IMR-90 (cell line): ENCODE measurements at regions not wholly inside any gene's neighbourhood (a gene's known extent, or its start where the extent isn't known, plus 50 kb on each side); places are given as distances from the start of the nearest gene placed in this dataset.

Experiments
- ATAC-seq: fragments of 200-7000 bp; cut with Tn5 transposase; 2 replicates; pipeline ENCODE4 v1.9.1; 2020; ENCODE audit warnings: low read depth, mild to moderate bottlenecking, moderate library complexity
- BruUV-seq: library from RNA; stranded (reverse); fragments of 400-500 nt; replicated peaks from 2 replicates; lab custom pipeline; 2021; lab: Mats Ljungman, UMichigan
- CTCF ChIA-PET: fragments of 300-600 bp; formaldehyde crosslinking; extraction: SDS; loops from one replicate; lab custom pipeline; 2021; ENCODE audit warnings: antibody characterized with exemption; lab: Yijun Ruan, JAX
- POLR2A ChIA-PET: fragments of 300-600 bp; sonication (Branson Sonifier 250); formaldehyde crosslinking; loops from one replicate; lab custom pipeline; 2022; ENCODE audit warnings: antibody characterized with exemption; ENCODE audit not compliant: unreplicated experiment; lab: Charles Lee
- DNase-seq: peaks from one replicate; pipeline ENCODE4 v3.0.0; 2013
- H2AFZ ChIP-seq: replicated peaks from 2 replicates; pipeline ENCODE3; 2013; ENCODE audit warnings: low read length, mild to moderate bottlenecking; ENCODE audit not compliant: poor library complexity
- H2AK5ac ChIP-seq: 2 replicates; pipeline ENCODE4 v1.6.1; 2013; ENCODE audit warnings: low read depth, low read length, inconsistent platforms
- H2AK9ac ChIP-seq: replicated peaks from 2 replicates; pipeline ENCODE3; 2013; ENCODE audit warnings: mild to moderate bottlenecking, low read depth, low read length, moderate library complexity; ENCODE audit not compliant: poor library complexity
- H2BK120ac ChIP-seq: 2 replicates; pipeline ENCODE4 v1.6.1; 2013; ENCODE audit warnings: low read depth, low read length, inconsistent platforms
- H2BK15ac ChIP-seq: 3 replicates; pipeline ENCODE4 v1.6.1; 2013; ENCODE audit warnings: low read depth, low read length, inconsistent platforms
- H2BK20ac ChIP-seq: 2 replicates; pipeline ENCODE4 v1.6.1; 2013; ENCODE audit warnings: low read depth, mild to moderate bottlenecking, inconsistent platforms, low read length, moderate library complexity
- H2BK5ac ChIP-seq: 2 replicates; pipeline ENCODE4 v1.6.1; 2013; ENCODE audit warnings: mild to moderate bottlenecking, low read depth, low read length, inconsistent platforms; ENCODE audit not compliant: poor library complexity, severe bottlenecking
- H3K14ac ChIP-seq: replicated peaks from 2 replicates; pipeline ENCODE4 v1.6.1; 2013; ENCODE audit warnings: low read depth, low read length, inconsistent platforms
- H3K18ac ChIP-seq: 2 replicates; pipeline ENCODE4 v1.6.1; 2013; ENCODE audit warnings: low read depth, low read length, control low read depth
- H3K23ac ChIP-seq: 2 replicates; pipeline ENCODE4 v1.6.1; 2013; ENCODE audit warnings: low read depth, low read length, inconsistent platforms
- H3K27ac ChIP-seq: 2 replicates; pipeline ENCODE4 v1.5.1; 2013; ENCODE audit warnings: mild to moderate bottlenecking, control low read depth, low read length; ENCODE audit not compliant: insufficient read depth
- H3K27me3 ChIP-seq: 2 replicates; pipeline ENCODE4 v1.6.1; 2013; ENCODE audit warnings: low read length; ENCODE audit not compliant: control insufficient read depth, insufficient read depth
- H3K36me3 ChIP-seq: 2 replicates; pipeline ENCODE4 v1.6.1; 2013; ENCODE audit warnings: low read length, mixed read lengths; ENCODE audit not compliant: control insufficient read depth, insufficient read depth
- H3K4ac ChIP-seq: 2 replicates; pipeline ENCODE4 v1.6.1; 2013; ENCODE audit warnings: low read depth, low read length, inconsistent platforms
- H3K4me1 ChIP-seq: 2 replicates; pipeline ENCODE4 v1.6.1; 2013; ENCODE audit warnings: low read length, mixed read lengths; ENCODE audit not compliant: control insufficient read depth, insufficient read depth
- H3K4me2 ChIP-seq: 2 replicates; pipeline ENCODE4 v1.6.1; 2013; ENCODE audit warnings: low read depth, mild to moderate bottlenecking, control low read depth, low read length, moderate library complexity
- H3K4me3 ChIP-seq: 2 replicates; pipeline ENCODE4 v1.5.1; 2013; ENCODE audit warnings: low read depth, mild to moderate bottlenecking, control low read depth, low read length, moderate library complexity; ENCODE audit not compliant: insufficient read depth
- H3K56ac ChIP-seq: 2 replicates; pipeline ENCODE4 v1.6.1; 2013; ENCODE audit warnings: low read length, inconsistent platforms; ENCODE audit not compliant: insufficient read depth; ENCODE audit errors: extremely low read depth
- H3K79me1 ChIP-seq, 2 experiments: 2 replicates each; pipeline ENCODE4 v1.6.1; 2013; ENCODE audit warnings: low read length in 2 of 2, inconsistent platforms in 1 of 2, low read depth in 1 of 2
- H3K9ac ChIP-seq: 2 replicates; pipeline ENCODE4 v1.6.1; 2013; ENCODE audit warnings: low read depth, low read length, control low read depth
- H3K9me1 ChIP-seq: 2 replicates; pipeline ENCODE4 v1.6.1; 2013; ENCODE audit warnings: low read length, inconsistent platforms; ENCODE audit not compliant: insufficient read depth
- H3K9me3 ChIP-seq: 2 replicates; pipeline ENCODE4 v1.6.1; 2013; ENCODE audit warnings: low read length; ENCODE audit not compliant: control insufficient read depth, insufficient read depth
- H4K20me1 ChIP-seq: 2 replicates; pipeline ENCODE4 v1.6.1; 2013; ENCODE audit warnings: low read length, inconsistent platforms; ENCODE audit not compliant: insufficient read depth
- H4K5ac ChIP-seq: 2 replicates; pipeline ENCODE4 v1.6.1; 2013; ENCODE audit warnings: mild to moderate bottlenecking, low read depth, low read length, control low read depth
- H4K8ac ChIP-seq, 2 experiments: 2 replicates each; pipeline ENCODE4 v1.6.1; 2013; ENCODE audit warnings: low read depth in 2 of 2, low read length in 2 of 2, control low read depth in 1 of 2, inconsistent platforms in 1 of 2
- H4K91ac ChIP-seq: 2 replicates; pipeline ENCODE4 v1.6.1; 2013; ENCODE audit warnings: low read depth, low read length, inconsistent platforms; ENCODE audit not compliant: insufficient read depth
- BHLHE40 ChIP-seq: fragments of 150-350 bp; IDR thresholded peaks from 2 replicates; pipeline ENCODE4 v1.6.1; 2016; ENCODE audit warnings: mild to moderate bottlenecking, low read depth, low read length
- CEBPB ChIP-seq: IDR thresholded peaks from 2 replicates; pipeline ENCODE4 v1.6.1; 2012; ENCODE audit warnings: low read depth, low read length, improper control_type of control experiment
- CHD1 ChIP-seq: IDR thresholded peaks from 2 replicates; pipeline ENCODE4 v1.6.1; 2012; ENCODE audit warnings: low read depth, low read length, improper control_type of control experiment
- CTCF ChIP-seq: conservative IDR thresholded peaks from 2 replicates; pipeline ENCODE4 v1.5.1; 2012; ENCODE audit warnings: mild to moderate bottlenecking, low read depth, low read length, improper control_type of control experiment
- ELK1 ChIP-seq: fragments of 150-350 bp; IDR thresholded peaks from 2 replicates; pipeline ENCODE4 v1.6.1; 2016; ENCODE audit warnings: low read depth, mild to moderate bottlenecking, low read length, moderate library complexity, borderline replicate concordance
- FOS ChIP-seq: fragments of 150-350 bp; IDR thresholded peaks from 2 replicates; pipeline ENCODE4 v1.6.1; 2016; ENCODE audit warnings: low read depth, low read length
- MAFK ChIP-seq: IDR thresholded peaks from 2 replicates; pipeline ENCODE4 v1.6.1; 2012; ENCODE audit warnings: low read depth, low read length, improper control_type of control experiment
- MAZ ChIP-seq: IDR thresholded peaks from 2 replicates; pipeline ENCODE4 v1.6.1; 2012; ENCODE audit warnings: low read depth, mild to moderate bottlenecking, low read length, improper control_type of control experiment, moderate library complexity, borderline replicate concordance
- MXI1 ChIP-seq: IDR thresholded peaks from 2 replicates; pipeline ENCODE4 v1.6.1; 2012; ENCODE audit warnings: low read depth, mild to moderate bottlenecking, low read length, moderate library complexity, borderline replicate concordance
- NFE2L2 ChIP-seq: fragments of 150-350 bp; IDR thresholded peaks from 2 replicates; pipeline ENCODE4 v1.6.1; 2016; ENCODE audit warnings: low read depth, mild to moderate bottlenecking, low read length
- POLR2A ChIP-seq: IDR thresholded peaks from 2 replicates; pipeline ENCODE4 v1.6.1; 2012; ENCODE audit warnings: mild to moderate bottlenecking, low read depth, low read length
- RAD21 ChIP-seq: IDR thresholded peaks from 2 replicates; pipeline ENCODE4 v1.6.1; 2012; ENCODE audit warnings: low read length, improper control_type of control experiment
- RCOR1 ChIP-seq: IDR thresholded peaks from 2 replicates; pipeline ENCODE4 v1.6.1; 2012; ENCODE audit warnings: mild to moderate bottlenecking, low read length, improper control_type of control experiment; ENCODE audit not compliant: insufficient replicate concordance
- RFX5 ChIP-seq: IDR thresholded peaks from 2 replicates; pipeline ENCODE4 v1.8.0; 2012; ENCODE audit warnings: low read depth, mild to moderate bottlenecking, low read length, moderate library complexity
- SMC3 ChIP-seq: fragments of 150-350 bp; IDR thresholded peaks from 2 replicates; pipeline ENCODE4 v1.6.1; 2016; ENCODE audit warnings: low read depth, mild to moderate bottlenecking, antibody characterized with exemption, low read length, moderate library complexity
- WGBS, 2 experiments: methylation state at CpG; one replicate each; pipeline versions ENCODE4 v1.1.5 to v1.1.7; 2013; ENCODE audit warnings: missing lambda C conversion rate in 2 of 2; ENCODE audit not compliant: insufficient read length in 1 of 2; ENCODE audit errors: extremely low coverage in 2 of 2; 5-methylcytosine and 5-hydroxymethylcytosine counted together
- dilution Hi-C: fragments of 300-500 bp; cut with HindIII; formaldehyde crosslinking; loops from one replicate; pipeline ENCODE4 v1.14.3; 2018; ENCODE audit warnings: low sequenced_read_pairs; ENCODE audit not compliant: unreplicated experiment
- in situ Hi-C: fragments of 300-500 bp; cut with MboI; formaldehyde crosslinking; loops from 3 replicates; pipeline ENCODE4 v1.14.3; 2019; ENCODE audit warnings: low sequenced_read_pairs, inconsistent platforms, mixed read lengths
- intact Hi-C: fragments of 100-400 bp; cut with micrococcal nuclease; formaldehyde crosslinking; loops from 2 replicates; pipeline ENCODE4 v1.10.0; 2022
- TF ChIP-seq, protein P1 (sequence below): fragments of 150-350 bp; IDR thresholded peaks from 2 replicates; pipeline ENCODE4 v1.6.1; 2017; ENCODE audit warnings: mild to moderate bottlenecking, antibody characterized with exemption, low read length, low read depth

- no peaks in the 10 kb centered on the region for H3K36me3 ChIP-seq
- no peak overlapping the region for H2AFZ ChIP-seq
- no peak overlapping the region for H4K91ac ChIP-seq
- no peak overlapping the region for H2BK20ac ChIP-seq
- POLR2A ChIA-PET, result no interaction called here
- no peaks in the 10 kb centered on the region for H3K9me1 ChIP-seq
- in situ Hi-C loops (no loop called here), dilution Hi-C loops (no loop called here), intact Hi-C loops (no loop called here)
- H4K8ac ChIP-seq, result no peak overlapping the region
- no peaks in the 10 kb centered on the region for H4K20me1 ChIP-seq
- H3K9ac ChIP-seq, result no peak overlapping the region
- no peak overlapping the region for H2BK5ac ChIP-seq
- H3K18ac ChIP-seq, result no peak overlapping the region
- H3K79me1 ChIP-seq, result no peaks in the 10 kb centered on the region
- H2BK15ac ChIP-seq, result no peak overlapping the region
- H3K27me3 ChIP-seq, result no peaks in the 10 kb centered on the region
- no peak overlapping the region for H3K27ac ChIP-seq
- no peak overlapping the region for H3K14ac ChIP-seq
- BruUV-seq, result no TSS peak
- no peak overlapping the region for H3K56ac ChIP-seq
- H2AK5ac ChIP-seq, result no peak overlapping the region
- no peak overlapping the region for H3K4me2 ChIP-seq
- no peaks in the 10 kb centered on the region for H3K9me3 ChIP-seq
- no peaks in the 10 kb centered on the region for H3K4me1 ChIP-seq
- H2BK120ac ChIP-seq, result no peak overlapping the region
- no peak overlapping the region for H3K4ac ChIP-seq
- H2AK9ac ChIP-seq, result no peak overlapping the region
- no peak overlapping the region for H3K4me3 ChIP-seq
- TF ChIP-seq CTCF, result no peak
- TF ChIP-seq, protein P1, sequence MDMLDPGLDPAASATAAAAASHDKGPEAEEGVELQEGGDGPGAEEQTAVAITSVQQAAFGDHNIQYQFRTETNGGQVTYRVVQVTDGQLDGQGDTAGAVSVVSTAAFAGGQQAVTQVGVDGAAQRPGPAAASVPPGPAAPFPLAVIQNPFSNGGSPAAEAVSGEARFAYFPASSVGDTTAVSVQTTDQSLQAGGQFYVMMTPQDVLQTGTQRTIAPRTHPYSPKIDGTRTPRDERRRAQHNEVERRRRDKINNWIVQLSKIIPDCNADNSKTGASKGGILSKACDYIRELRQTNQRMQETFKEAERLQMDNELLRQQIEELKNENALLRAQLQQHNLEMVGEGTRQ, result no peak
- no peak for TF ChIP-seq NFE2L2
- no peak for TF ChIP-seq BHLHE40
- TF ChIP-seq SMC3, result no peak
- no peak for TF ChIP-seq POLR2A
- no peak for TF ChIP-seq CHD1
- no peak for TF ChIP-seq MAFK
- no peak for TF ChIP-seq MXI1
- TF ChIP-seq CEBPB, result no peak
- TF ChIP-seq FOS, result no peak
- TF ChIP-seq RAD21, result no peak
- no peak for TF ChIP-seq MAZ
- TF ChIP-seq ELK1, result no peak
- no peak for TF ChIP-seq RCOR1
- TF ChIP-seq RFX5, result no peak
- no peak overlapping the region for H3K23ac ChIP-seq
- no peak for DNase-seq
- no peak overlapping the region for H4K5ac ChIP-seq
- ATAC-seq, result no peak
- WGBS, 2 experiments, result no CpG with 5 or more reads among the region's 2 CpGs
- CTCF ChIA-PET, result no interaction called here
Measured at GRCh38 chr3:22392286-22392685, 641.3 kb upstream of the ZNF385D start.
